ENCODE measurements at regions not wholly inside any gene's neighbourhood (a gene's known extent, or its start where the extent isn't known, plus 50 kb on each side); places are given as distances from the start of the nearest gene placed in this dataset.

DNA sequence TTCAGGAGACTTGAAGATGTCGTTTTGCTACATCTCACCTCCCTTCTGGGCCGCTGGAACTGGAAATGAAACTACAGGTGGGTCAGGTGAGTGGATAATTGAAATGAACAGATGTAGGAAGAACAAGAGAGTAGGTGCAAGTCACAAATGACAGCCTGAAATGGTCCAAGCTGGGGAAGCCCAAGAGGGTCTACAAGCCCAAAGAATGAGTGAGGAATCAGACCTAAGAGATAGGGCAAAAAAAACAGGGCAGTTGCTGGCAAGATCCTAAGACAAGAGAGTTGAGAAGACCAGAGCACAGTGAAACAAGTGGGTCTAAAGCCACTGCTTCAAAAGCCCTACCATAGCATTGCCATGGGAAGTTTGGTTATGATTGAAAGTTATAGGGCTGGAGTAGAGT lies 67.4 kb upstream of the SNRK start:
- no peak for TF ChIP-seq POLR2A (IDR thresholded peaks at IDR 0.05; ENCODE audit: low read depth, low read length)
- no peak for TF ChIP-seq TAF1 (IDR thresholded peaks at IDR 0.05; ENCODE audit: low read depth, low read length)
- no peak for TF ChIP-seq POLR2AphosphoS5 (IDR thresholded peaks at IDR 0.05; ENCODE audit: low read depth, low read length)
- no peak for TF ChIP-seq SPI1 (IDR thresholded peaks at IDR 0.05; ENCODE audit: low read depth, low read length)
